GM12878 (cell line): ENCODE measurements at regions not wholly inside any gene's neighbourhood (a gene's known extent, or its start where the extent isn't known, plus 50 kb on each side); places are given as distances from the start of the nearest gene placed in this dataset.

Experiments
- ATAC-seq: fragments of 200-7000 bp; cut with Tn5 transposase; 3 replicates; pipeline ENCODE4 v1.9.1; 2020; ENCODE audit warnings: mild to moderate bottlenecking, moderate library complexity
- BruUV-seq: library from RNA; stranded (reverse); fragments of 400-500 nt; replicated peaks from 2 replicates; lab custom pipeline; 2021; lab: Mats Ljungman, UMichigan
- CTCF ChIA-PET: fragments of 300-600 bp; sonication (Branson Sonifier 250); formaldehyde crosslinking; extraction: SDS; loops from one replicate; lab custom pipeline; 2021; ENCODE audit warnings: inconsistent platforms; lab: Yijun Ruan, JAX
- POLR2A ChIA-PET: fragments of 350-600 bp; formaldehyde crosslinking; extraction: SDS; loops from one replicate; lab custom pipeline; 2021; ENCODE audit warnings: inconsistent platforms; lab: Charles Lee
- RAD21 ChIA-PET: fragments of 300-600 bp; sonication (Branson Sonifier 250); formaldehyde crosslinking; loops from one replicate; lab custom pipeline; 2023; ENCODE audit warnings: antibody characterized with exemption; ENCODE audit not compliant: unreplicated experiment; lab: Charles Lee
- SMC1A ChIA-PET: fragments of 300-600 bp; sonication (Branson Sonifier 250); formaldehyde crosslinking; loops from one replicate; lab custom pipeline; 2023; ENCODE audit not compliant: unreplicated experiment, uncharacterized antibody; lab: Charles Lee
- DNase-seq: peaks from one replicate; pipeline ENCODE4 v3.0.0-alpha.2; 2011; ENCODE audit warnings: low read depth, low spot score
- FAIRE-seq: peaks from 3 replicates; lab custom pipeline; 2011; peaks lifted over from hg19 to GRCh38; lab: Jason Lieb, UNC
- H2AFZ ChIP-seq: 2 replicates; pipeline ENCODE4 v1.6.0; 2011; ENCODE audit warnings: low read depth, low read length, control low read depth; ENCODE audit not compliant: control insufficient read depth
- H3K27ac ChIP-seq: 2 replicates; pipeline ENCODE4 v1.5.1; 2011; ENCODE audit warnings: control low read depth; ENCODE audit not compliant: control insufficient read depth, insufficient read depth
- H3K27me3 ChIP-seq, 2 experiments: replicated peaks in 1 of 2; 2 replicates each; pipeline versions ENCODE4 v1.6.0 to v1.6.1; 2011; ENCODE audit warnings: low read length in 1 of 2; ENCODE audit not compliant: control insufficient read depth in 2 of 2, insufficient read depth in 2 of 2
- H3K36me3 ChIP-seq, 2 experiments: 2 replicates each; pipeline ENCODE4 v1.5.1; 2011; ENCODE audit warnings: low read length in 1 of 2; ENCODE audit not compliant: control insufficient read depth in 2 of 2, insufficient read depth in 2 of 2
- H3K4me1 ChIP-seq: 2 replicates; pipeline ENCODE4 v1.6.1; 2011; ENCODE audit warnings: mild to moderate bottlenecking, low read length, moderate library complexity, mixed read lengths; ENCODE audit not compliant: control insufficient read depth, insufficient read depth
- H3K4me2 ChIP-seq: 2 replicates; pipeline ENCODE4 v1.6.0; 2011; ENCODE audit warnings: control low read depth; ENCODE audit not compliant: control insufficient read depth, insufficient read depth
- H3K4me3 ChIP-seq: fragments of 200-600 bp; sonication (generic); 2 replicates; pipeline ENCODE4 v1.5.1; 2016
- H3K79me2 ChIP-seq: 2 replicates; pipeline ENCODE4 v1.6.0; 2011; ENCODE audit warnings: low read length; ENCODE audit not compliant: control insufficient read depth, insufficient read depth
- H3K9ac ChIP-seq: 2 replicates; pipeline ENCODE4 v1.8.0; 2011; ENCODE audit warnings: low read length, control low read depth, mixed read lengths; ENCODE audit not compliant: control insufficient read depth, insufficient read depth
- H3K9me3 ChIP-seq: replicated peaks from 3 replicates; pipeline ENCODE4 v1.5.1; 2011; ENCODE audit warnings: mild to moderate bottlenecking, low read length; ENCODE audit not compliant: control insufficient read depth, insufficient read depth
- H4K20me1 ChIP-seq: 2 replicates; pipeline ENCODE4 v1.6.0; 2011; ENCODE audit not compliant: control insufficient read depth, insufficient read depth
- BCL11A ChIP-seq: IDR thresholded peaks from 2 replicates; pipeline ENCODE4 v1.6.1; 2011; ENCODE audit warnings: low read depth, low read length
- CREB1 ChIP-seq: IDR thresholded peaks from 2 replicates; pipeline ENCODE4 v1.6.1; 2012; ENCODE audit warnings: low read depth, mild to moderate bottlenecking, inconsistent platforms
- LARP7 ChIP-seq: fragments of 450-650 bp; IDR thresholded peaks from 2 replicates; pipeline ENCODE4 v1.6.1; 2017; ENCODE audit warnings: mild to moderate bottlenecking
- POLR2AphosphoS5 ChIP-seq: IDR thresholded peaks from 2 replicates; pipeline ENCODE4 v1.6.1; 2011; ENCODE audit warnings: mild to moderate bottlenecking, low read length, inconsistent platforms
- WGBS: methylation state at CpG from one replicate; pipeline ENCODE4 v1.1.6; 2016; ENCODE audit warnings: low lambda C conversion rate; ENCODE audit not compliant: insufficient replicate concordance, insufficient coverage; ENCODE audit errors: missing lambda C conversion rate; 5-methylcytosine and 5-hydroxymethylcytosine counted together
- in situ Hi-C: fragments of 300-500 bp; cut with MboI; formaldehyde crosslinking; loops from 9 replicates; pipeline ENCODE4 v1.14.3; 2018; ENCODE audit warnings: mixed read lengths
- intact Hi-C: fragments of 100-400 bp; cut with micrococcal nuclease; formaldehyde crosslinking; loops from one replicate; pipeline ENCODE4 v1.14.2; 2022; ENCODE audit not compliant: unreplicated experiment
- TF ChIP-seq, protein P1 (sequence below): IDR thresholded peaks from 2 replicates; pipeline ENCODE4 v1.6.1; 2011; ENCODE audit warnings: mild to moderate bottlenecking, low read depth, low read length, moderate library complexity; ENCODE audit not compliant: insufficient replicate concordance
- TF ChIP-seq, protein P2 (sequence below): IDR thresholded peaks from 2 replicates; pipeline ENCODE4 v1.6.1; 2011; ENCODE audit warnings: low read depth, mild to moderate bottlenecking, low read length, moderate library complexity, borderline replicate concordance; ENCODE audit errors: extremely low read depth

DNA sequence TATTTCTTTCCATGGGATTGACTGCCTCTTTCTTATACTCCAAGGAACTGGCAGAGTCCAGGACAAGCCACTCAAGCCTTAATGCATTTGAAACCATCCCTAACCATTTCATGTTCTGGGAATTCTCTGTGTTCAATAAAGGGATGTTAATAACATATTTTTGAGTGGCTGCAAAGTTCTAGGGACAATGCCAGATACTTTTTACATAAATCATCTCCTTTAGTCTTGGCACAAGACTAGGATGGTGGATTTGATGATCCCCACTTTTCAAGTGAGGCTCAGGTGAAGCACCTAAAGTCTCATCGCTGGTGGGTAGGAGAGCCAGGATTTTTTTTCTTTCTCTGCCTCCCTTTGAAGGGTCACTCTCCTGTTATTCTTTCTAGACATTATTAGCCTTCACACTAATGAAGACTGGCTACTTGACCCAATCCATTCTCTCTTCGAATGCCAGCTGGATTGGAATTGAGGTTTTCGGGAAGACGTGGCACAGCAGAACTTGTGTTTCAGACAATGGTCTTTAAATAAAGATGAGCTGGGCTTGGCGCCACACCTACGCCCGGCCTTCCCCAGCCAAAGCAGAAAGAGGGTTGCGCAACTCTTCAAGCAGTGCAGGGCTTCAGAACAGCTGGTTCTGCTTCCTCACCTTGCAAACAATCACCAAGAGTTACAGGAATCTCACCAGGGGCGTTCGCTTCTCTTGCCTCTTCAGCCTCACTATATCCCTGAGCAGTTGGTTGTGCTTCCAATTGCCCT lies 73.8 kb upstream of the BMPER start:
- 48% methylated on average over 10 of the region's 10 CpGs for WGBS
- Histone ChIP-seq H3K79me2 (no peaks in the 10 kb centered on the region), H3K9me3 (no peaks in the 10 kb centered on the region), H3K27me3 (no peaks in the 10 kb centered on the region), H3K4me1 (no peaks in the 10 kb centered on the region), H3K27ac (no peak overlapping the region), H3K36me3 (no peaks in the 10 kb centered on the region), H2AFZ (no peak overlapping the region), H3K4me2 (no peak overlapping the region), H4K20me1 (no peaks in the 10 kb centered on the region), H3K4me3 (no peak overlapping the region), H3K9ac (no peak overlapping the region)
- ChIA-PET SMC1A (no interaction called here), POLR2A (no interaction called here), RAD21 (no interaction called here), CTCF (no interaction called here)
- DNase-seq (no peak), FAIRE-seq (no peak), ATAC-seq (no peak)
- no peak for TF ChIP-seq CREB1
- TF ChIP-seq, protein P1, sequence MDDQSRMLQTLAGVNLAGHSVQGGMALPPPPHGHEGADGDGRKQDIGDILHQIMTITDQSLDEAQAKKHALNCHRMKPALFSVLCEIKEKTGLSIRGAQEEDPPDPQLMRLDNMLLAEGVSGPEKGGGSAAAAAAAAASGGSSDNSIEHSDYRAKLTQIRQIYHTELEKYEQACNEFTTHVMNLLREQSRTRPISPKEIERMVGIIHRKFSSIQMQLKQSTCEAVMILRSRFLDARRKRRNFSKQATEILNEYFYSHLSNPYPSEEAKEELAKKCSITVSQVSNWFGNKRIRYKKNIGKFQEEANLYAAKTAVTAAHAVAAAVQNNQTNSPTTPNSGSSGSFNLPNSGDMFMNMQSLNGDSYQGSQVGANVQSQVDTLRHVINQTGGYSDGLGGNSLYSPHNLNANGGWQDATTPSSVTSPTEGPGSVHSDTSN, result no peak
- in situ Hi-C loops, result no loop called here
- intact Hi-C loops, result no loop called here
- no TSS peak for BruUV-seq

DNA sequence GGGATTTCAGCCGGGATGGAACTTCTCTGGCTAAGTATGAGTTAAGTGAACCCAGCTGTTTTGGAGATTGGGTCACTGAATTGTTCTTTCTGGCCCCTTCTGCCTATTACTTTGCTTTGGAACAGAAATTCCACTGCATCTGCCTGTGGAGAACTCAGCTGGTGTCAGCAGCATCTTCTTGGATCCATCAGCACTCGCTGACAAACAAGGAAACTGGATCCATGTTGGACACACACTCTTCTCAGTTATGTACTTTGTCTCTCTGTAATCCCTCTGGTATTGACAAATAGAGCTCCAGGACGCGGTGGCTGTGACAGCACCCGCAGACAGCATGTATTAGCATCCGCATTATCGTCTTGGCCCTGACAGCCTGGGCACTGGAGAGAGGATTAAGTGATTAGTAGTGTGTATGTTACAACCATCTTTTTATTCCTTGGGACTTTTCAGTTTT lies 73.0 kb upstream of the BMPER start:
- CTCF ChIA-PET, result no interaction called here
- RAD21 ChIA-PET, result no interaction called here
- Histone ChIP-seq H3K9ac (no peak overlapping the region), H3K9me3 (no peaks in the 10 kb centered on the region), H2AFZ (no peak overlapping the region), H3K27ac (no peak overlapping the region)
- no peak for ATAC-seq
- intact Hi-C loops, result no loop called here
- TF ChIP-seq BCL11A, result no peak
- TF ChIP-seq, protein P2, sequence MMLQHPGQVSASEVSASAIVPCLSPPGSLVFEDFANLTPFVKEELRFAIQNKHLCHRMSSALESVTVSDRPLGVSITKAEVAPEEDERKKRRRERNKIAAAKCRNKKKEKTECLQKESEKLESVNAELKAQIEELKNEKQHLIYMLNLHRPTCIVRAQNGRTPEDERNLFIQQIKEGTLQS, result no peak
- TF ChIP-seq POLR2AphosphoS5, result no peak
- no peak for TF ChIP-seq LARP7
- TF ChIP-seq, all 136 proteins: peak for 0
- FAIRE-seq, result no peak
- SMC1A ChIA-PET, result interaction anchor here (0.7 kb wide), 1 partner anchor 13 kb away, joined by 3 read pairs; no protein-coding TSS in a partner anchor
- H3K27me3 ChIP-seq, result no peaks in the 10 kb centered on the region
- no peaks in the 10 kb centered on the region for H3K4me1 ChIP-seq
- in situ Hi-C loops, result no loop called here
- BruUV-seq, result no TSS peak
- H4K20me1 ChIP-seq, result no peaks in the 10 kb centered on the region
- POLR2A ChIA-PET, result no interaction called here
- H3K4me2 ChIP-seq, result no peak overlapping the region
- no peaks in the 10 kb centered on the region for H3K79me2 ChIP-seq
- 54% methylated on average over 7 of the region's 7 CpGs for WGBS
- H3K4me3 ChIP-seq, result no peak overlapping the region
- DNase-seq, result no peak
- no peaks in the 10 kb centered on the region for H3K36me3 ChIP-seq
